NCI-H1048 (cell line): ENCODE measurements at regions not wholly inside any gene's neighbourhood (a gene's known extent, or its start where the extent isn't known, plus 50 kb on each side); places are given as distances from the start of the nearest gene placed in this dataset.

ENCODE experiments used
- DNase-seq: peaks from one replicate; lab custom pipeline; 2025; lab: John Stamatoyannopoulos, UW

- no peak for DNase-seq
Observed at GRCh38 chr14:71287567-71287966, 380.3 kb downstream of the PCNX1 start.

- DNase-seq, result no peak
Observed at GRCh38 chr14:71289536-71289935, 382.3 kb downstream of the PCNX1 start.

GRCh38 chr14:71290301-71290700 is 383.0 kb downstream of the PCNX1 start:
- DNase-seq, result no peak

GRCh38 chr14:71290960-71291466 is 383.8 kb downstream of the PCNX1 start:
- DNase-seq, result no peak

GRCh38 chr14:71296184-71296583 is 388.9 kb downstream of the PCNX1 start:
- DNase-seq, result no peak

GRCh38 chr14:71300566-71301330 is 393.5 kb downstream of the PCNX1 start:
- DNase-seq, result no peak

- DNase-seq, result no peak
Observed at GRCh38 chr14:71301611-71302010, 394.4 kb downstream of the PCNX1 start.

GRCh38 chr14:71304690-71305089 is 397.4 kb downstream of the PCNX1 start:
- DNase-seq, result no peak

- DNase-seq, result no peak
Observed at GRCh38 chr14:71308671-71309070, 401.4 kb downstream of the PCNX1 start.

GRCh38 chr14:71309756-71310155 is 402.5 kb downstream of the PCNX1 start:
- DNase-seq, result no peak

- DNase-seq, result no peak
Observed at GRCh38 chr14:71311061-71311460, 403.8 kb downstream of the PCNX1 start.

- no peak for DNase-seq
Observed at GRCh38 chr14:71314717-71315116, 407.5 kb downstream of the PCNX1 start.

- no peak for DNase-seq
Observed at GRCh38 chr14:71317385-71318096, 410.3 kb downstream of the PCNX1 start.

GRCh38 chr14:71318097-71318459 is 410.8 kb downstream of the PCNX1 start:
- DNase-seq, result no peak

- DNase-seq, result no peak
Observed at GRCh38 chr14:71319666-71320065, 412.4 kb downstream of the PCNX1 start.

- peak; percentile 95 for DNase-seq
Observed at GRCh38 chr14:71320107-71320733, 413.0 kb downstream of the PCNX1 start, which contains the start of gene SIPA1L1. Gene SIPA1L1, plus strand, starts transcription at chr14:71320476.

GRCh38 chr14:71320734-71321573 is 413.7 kb downstream of the PCNX1 start:
- no peak for DNase-seq

- DNase-seq, result peak; percentile 69
Observed at GRCh38 chr14:71321574-71322315, 414.5 kb downstream of the PCNX1 start.

- no peak for DNase-seq
Observed at GRCh38 chr14:71322655-71323250, 415.5 kb downstream of the PCNX1 start.

- no peak for DNase-seq
Observed at GRCh38 chr14:71324767-71325272, 417.6 kb downstream of the PCNX1 start.

- no peak for DNase-seq
Observed at GRCh38 chr14:71327691-71328090, 420.4 kb downstream of the PCNX1 start.
